Chondrocyte (in vitro differentiated cells): ENCODE measurements at regions not wholly inside any gene's neighbourhood (a gene's known extent, or its start where the extent isn't known, plus 50 kb on each side); places are given as distances from the start of the nearest gene placed in this dataset.
A peak's percentile ranks its signal among the peaks of the same experiment; 100 is the strongest.

Experiments used
- DNase-seq: peaks from one replicate; pipeline ENCODE4 v3.0.0; 2021; ENCODE audit warnings: mixed read lengths, low spot score
- H3K27ac Mint-ChIP-seq: one replicate; pipeline ENCODE4 v1.8.0; 2021; ENCODE audit warnings: mild to moderate bottlenecking, moderate library complexity, mixed read lengths; ENCODE audit not compliant: unreplicated experiment
- H3K27me3 Mint-ChIP-seq: 2 replicates; pipeline ENCODE4 v1.8.0; 2021; ENCODE audit warnings: low read depth, mixed read lengths
- H3K36me3 Mint-ChIP-seq: 2 replicates; pipeline ENCODE4 v1.8.0; 2021; ENCODE audit warnings: low read depth, mixed read lengths
- H3K4me1 Mint-ChIP-seq: 2 replicates; pipeline ENCODE4 v1.8.0; 2021; ENCODE audit warnings: low read depth, mild to moderate bottlenecking, mixed read lengths
- H3K4me3 Mint-ChIP-seq: one replicate; pipeline ENCODE4 v1.8.0; 2021; ENCODE audit warnings: mild to moderate bottlenecking, moderate library complexity, mixed read lengths; ENCODE audit not compliant: unreplicated experiment
- H3K9me3 Mint-ChIP-seq: 2 replicates; pipeline ENCODE4 v1.8.0; 2021; ENCODE audit warnings: low read depth, mixed read lengths
- TF ChIP-seq, protein P1 (sequence below): fragments of 200-600 bp; sonication (generic); IDR thresholded peaks from 2 replicates; pipeline ENCODE4 v1.5.0; 2021; ENCODE audit warnings: antibody characterized with exemption, mild to moderate bottlenecking, moderate library complexity

DNA sequence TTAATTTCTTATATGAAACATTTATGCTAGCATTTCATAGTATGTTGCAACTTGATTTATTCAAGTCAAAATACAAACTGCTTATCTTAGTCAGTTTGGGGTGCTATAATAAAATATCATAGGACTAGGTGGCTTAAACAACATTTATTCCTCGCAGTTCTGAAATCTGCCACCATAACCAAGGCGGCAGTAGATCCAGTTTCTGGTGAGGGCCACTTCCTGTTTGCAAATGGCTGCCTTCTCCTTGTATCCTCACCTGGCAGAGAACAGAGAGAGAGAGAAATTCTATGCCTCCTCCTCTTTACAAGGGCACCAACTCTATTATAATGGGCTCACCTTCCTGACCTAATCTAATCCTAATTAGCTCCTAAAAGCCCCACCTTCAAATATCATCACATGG is 76.1 kb upstream of the RGS2 start:
- H3K27ac Mint-ChIP-seq = no peak overlapping the region
- no peaks in the 10 kb centered on the region for H3K36me3 Mint-ChIP-seq
- no peaks in the 10 kb centered on the region for H3K27me3 Mint-ChIP-seq
- no peaks in the 10 kb centered on the region for H3K4me1 Mint-ChIP-seq
- TF ChIP-seq, protein P1, sequence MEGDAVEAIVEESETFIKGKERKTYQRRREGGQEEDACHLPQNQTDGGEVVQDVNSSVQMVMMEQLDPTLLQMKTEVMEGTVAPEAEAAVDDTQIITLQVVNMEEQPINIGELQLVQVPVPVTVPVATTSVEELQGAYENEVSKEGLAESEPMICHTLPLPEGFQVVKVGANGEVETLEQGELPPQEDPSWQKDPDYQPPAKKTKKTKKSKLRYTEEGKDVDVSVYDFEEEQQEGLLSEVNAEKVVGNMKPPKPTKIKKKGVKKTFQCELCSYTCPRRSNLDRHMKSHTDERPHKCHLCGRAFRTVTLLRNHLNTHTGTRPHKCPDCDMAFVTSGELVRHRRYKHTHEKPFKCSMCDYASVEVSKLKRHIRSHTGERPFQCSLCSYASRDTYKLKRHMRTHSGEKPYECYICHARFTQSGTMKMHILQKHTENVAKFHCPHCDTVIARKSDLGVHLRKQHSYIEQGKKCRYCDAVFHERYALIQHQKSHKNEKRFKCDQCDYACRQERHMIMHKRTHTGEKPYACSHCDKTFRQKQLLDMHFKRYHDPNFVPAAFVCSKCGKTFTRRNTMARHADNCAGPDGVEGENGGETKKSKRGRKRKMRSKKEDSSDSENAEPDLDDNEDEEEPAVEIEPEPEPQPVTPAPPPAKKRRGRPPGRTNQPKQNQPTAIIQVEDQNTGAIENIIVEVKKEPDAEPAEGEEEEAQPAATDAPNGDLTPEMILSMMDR = peak; percentile 35
- no peak for DNase-seq
- no peaks in the 10 kb centered on the region for H3K9me3 Mint-ChIP-seq
- no peak overlapping the region for H3K4me3 Mint-ChIP-seq

DNA sequence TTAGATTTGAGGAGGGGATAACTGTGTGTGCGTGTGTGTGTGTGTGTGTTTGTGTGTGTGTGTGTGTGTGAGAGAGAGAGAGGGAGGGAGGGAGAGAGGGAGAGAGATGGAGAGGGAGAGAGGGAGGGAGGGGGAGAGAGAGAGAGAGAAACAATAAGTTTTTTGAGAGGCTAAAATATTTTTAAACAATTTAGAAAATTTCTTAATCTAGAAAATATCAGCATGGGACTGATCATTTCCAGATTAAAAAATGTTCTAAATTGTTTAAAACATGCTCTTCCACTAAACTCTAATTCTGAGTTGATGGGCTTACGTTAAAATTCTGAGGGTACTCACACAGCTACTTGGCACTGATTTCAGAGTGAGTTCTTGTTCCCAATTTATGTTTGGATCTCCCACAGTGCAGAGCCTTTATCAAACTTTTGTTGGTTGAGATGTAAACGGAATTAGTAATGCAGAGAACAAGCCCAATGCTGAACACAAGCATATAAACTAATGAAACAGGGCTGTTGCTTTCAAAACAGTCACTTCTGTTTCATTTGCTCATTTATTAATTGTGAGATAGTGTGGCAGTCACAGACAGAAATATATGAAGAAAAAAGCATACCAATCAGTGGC is 73.4 kb upstream of the RGS2 start:
- H3K4me1 Mint-ChIP-seq = no peaks in the 10 kb centered on the region
- no peaks in the 10 kb centered on the region for H3K36me3 Mint-ChIP-seq
- TF ChIP-seq, protein P1 = no peak
- H3K27ac Mint-ChIP-seq = no peak overlapping the region
- H3K9me3 Mint-ChIP-seq = no peaks in the 10 kb centered on the region
- DNase-seq = no peak
- H3K4me3 Mint-ChIP-seq = no peak overlapping the region
- no peaks in the 10 kb centered on the region for H3K27me3 Mint-ChIP-seq

- Mint-ChIP-seq H3K4me3 (no peak overlapping the region), H3K36me3 (peaks cover 4% of the 10 kb centered on the region), H3K27me3 (no peaks in the 10 kb centered on the region), H3K4me1 (no peaks in the 10 kb centered on the region), H3K9me3 (peaks cover 11% of the 10 kb centered on the region), H3K27ac (no peak overlapping the region)
- TF ChIP-seq, protein P1 = no peak
- DNase-seq = no peak
These were observed 71.5 kb upstream of the RGS2 start for GRCh38 chr1:192737306-192737705.

- TF ChIP-seq, protein P1 = no peak
- H3K36me3 Mint-ChIP-seq = peaks cover 4% of the 10 kb centered on the region
- no peak overlapping the region for H3K4me3 Mint-ChIP-seq
These were observed 69.2 kb upstream of the RGS2 start for GRCh38 chr1:192739476-192740184.

DNA sequence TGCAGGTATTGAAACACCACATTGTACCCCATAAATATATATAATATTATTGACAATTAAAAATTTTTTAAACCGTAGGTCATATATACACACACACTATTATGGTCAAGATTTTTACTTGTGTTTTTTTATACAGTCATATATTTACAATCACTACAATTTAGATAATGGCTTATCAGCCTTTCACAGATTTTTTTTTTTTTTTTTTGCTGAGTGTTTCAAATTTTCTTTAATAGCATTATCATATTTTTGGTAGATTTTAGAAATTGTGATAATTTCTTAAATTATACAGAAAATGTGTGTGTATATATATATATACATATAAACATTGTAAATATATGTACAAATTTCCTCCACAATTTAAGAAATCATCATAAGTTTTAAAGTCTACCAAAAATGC is 68.6 kb upstream of the RGS2 start:
- Mint-ChIP-seq H3K27ac (no peak overlapping the region), H3K9me3 (peaks cover 11% of the 10 kb centered on the region), H3K4me3 (no peak overlapping the region), H3K27me3 (no peaks in the 10 kb centered on the region), H3K4me1 (no peaks in the 10 kb centered on the region), H3K36me3 (peaks cover 4% of the 10 kb centered on the region)
- DNase-seq = no peak
- TF ChIP-seq, protein P1 = no peak

More at GRCh38 chr1:192739476-192740184, 69.2 kb upstream of the RGS2 start:
- Mint-ChIP-seq H3K27me3 (no peaks in the 10 kb centered on the region), H3K27ac (no peak overlapping the region), H3K4me1 (no peaks in the 10 kb centered on the region), H3K9me3 (peaks cover 11% of the 10 kb centered on the region)
- DNase-seq = no peak
